ENCODE measurements at regions not wholly inside any gene's neighbourhood (a gene's known extent, or its start where the extent isn't known, plus 50 kb on each side); places are given as distances from the start of the nearest gene placed in this dataset.

- Histone ChIP-seq H3K36me3 (ENCODE audit: control insufficient read depth in 4 of 4, insufficient read depth in 4 of 4, low read length in 3 of 4) (no peaks in the 10 kb centered on the region), H3K4me3 (ENCODE audit: control insufficient read depth in 1 of 7, extremely low read depth in 1 of 7, insufficient read depth in 4 of 7, low read depth in 2 of 7, low read length in 6 of 7) (no peak overlapping the region), H3K9me3 (ENCODE audit: control extremely low read depth in 1 of 5, control insufficient read depth in 4 of 5, insufficient read depth in 2 of 5, low read depth in 1 of 5, low read length in 4 of 5) (peaks cover 0 to 2% (median 0%) of the 10 kb centered on the region in 5 experiments), H3K27ac (ENCODE audit: insufficient read depth in 1 of 2, low read depth in 1 of 2, low read length in 2 of 2, poor library complexity in 1 of 2, severe bottlenecking in 2 of 2) (no peak overlapping the region), H3K27me3 (replicated peaks in 2 of 5; ENCODE audit: control insufficient read depth in 4 of 5, insufficient read depth in 5 of 5, low read length in 4 of 5) (no peaks in the 10 kb centered on the region), H3K4me1 (ENCODE audit: control extremely low read depth in 1 of 4, control insufficient read depth in 4 of 4, insufficient read depth in 4 of 4, low read length in 3 of 4) (no peaks in the 10 kb centered on the region)
- ChIA-PET POLR2A (no interaction called here), CTCF (no interaction called here)
- DNase-seq: no peak
- 100% methylated on average over 3 of the region's 3 CpGs for WGBS (ENCODE audit: insufficient coverage)
Observed at GRCh38 chr4:13240066-13240465, 244.1 kb downstream of the RAB28 start.

GRCh38 chr4:13238936-13239335, 245.2 kb downstream of the RAB28 start:
- Histone ChIP-seq H3K27ac (ENCODE audit: insufficient read depth in 1 of 2, low read depth in 1 of 2, low read length in 2 of 2, poor library complexity in 1 of 2, severe bottlenecking in 2 of 2) (no peak overlapping the region), H3K4me1 (ENCODE audit: control extremely low read depth in 1 of 4, control insufficient read depth in 4 of 4, insufficient read depth in 4 of 4, low read length in 3 of 4) (no peaks in the 10 kb centered on the region), H3K4me3 (ENCODE audit: control insufficient read depth in 1 of 7, extremely low read depth in 1 of 7, insufficient read depth in 4 of 7, low read depth in 2 of 7, low read length in 6 of 7) (no peak overlapping the region), H3K36me3 (ENCODE audit: control insufficient read depth in 4 of 4, insufficient read depth in 4 of 4, low read length in 3 of 4) (no peaks in the 10 kb centered on the region), H3K27me3 (replicated peaks in 2 of 5; ENCODE audit: control insufficient read depth in 4 of 5, insufficient read depth in 5 of 5, low read length in 4 of 5) (no peaks in the 10 kb centered on the region), H3K9me3 (ENCODE audit: control extremely low read depth in 1 of 5, control insufficient read depth in 4 of 5, insufficient read depth in 2 of 5, low read depth in 1 of 5, low read length in 4 of 5) (peaks cover 0 to 5% (median 0%) of the 10 kb centered on the region in 5 experiments)
- 53% methylated on average over 2 of the region's 2 CpGs for WGBS (ENCODE audit: insufficient coverage)
- no peak for DNase-seq
- POLR2A ChIA-PET: no interaction called here
- CTCF ChIA-PET: no interaction called here

- Histone ChIP-seq H3K4me3 (ENCODE audit: control insufficient read depth in 1 of 7, extremely low read depth in 1 of 7, insufficient read depth in 4 of 7, low read depth in 2 of 7, low read length in 6 of 7) (no peak overlapping the region), H3K4me1 (ENCODE audit: control extremely low read depth in 1 of 4, control insufficient read depth in 4 of 4, insufficient read depth in 4 of 4, low read length in 3 of 4) (no peaks in the 10 kb centered on the region), H3K27ac (ENCODE audit: insufficient read depth in 1 of 2, low read depth in 1 of 2, low read length in 2 of 2, poor library complexity in 1 of 2, severe bottlenecking in 2 of 2) (no peak overlapping the region), H3K9me3 (ENCODE audit: control extremely low read depth in 1 of 5, control insufficient read depth in 4 of 5, insufficient read depth in 2 of 5, low read depth in 1 of 5, low read length in 4 of 5) (peaks cover 0 to 5% (median 0%) of the 10 kb centered on the region in 5 experiments), H3K36me3 (ENCODE audit: control insufficient read depth in 4 of 4, insufficient read depth in 4 of 4, low read length in 3 of 4) (no peaks in the 10 kb centered on the region), H3K27me3 (replicated peaks in 2 of 5; ENCODE audit: control insufficient read depth in 4 of 5, insufficient read depth in 5 of 5, low read length in 4 of 5) (no peaks in the 10 kb centered on the region)
- ChIA-PET CTCF (no interaction called here), POLR2A (no interaction called here)
- no peak for DNase-seq
- WGBS (ENCODE audit: insufficient coverage): 100% methylated on average over 1 of the region's 4 CpGs
Observed at GRCh38 chr4:13236485-13236884, 247.7 kb downstream of the RAB28 start.

DNA sequence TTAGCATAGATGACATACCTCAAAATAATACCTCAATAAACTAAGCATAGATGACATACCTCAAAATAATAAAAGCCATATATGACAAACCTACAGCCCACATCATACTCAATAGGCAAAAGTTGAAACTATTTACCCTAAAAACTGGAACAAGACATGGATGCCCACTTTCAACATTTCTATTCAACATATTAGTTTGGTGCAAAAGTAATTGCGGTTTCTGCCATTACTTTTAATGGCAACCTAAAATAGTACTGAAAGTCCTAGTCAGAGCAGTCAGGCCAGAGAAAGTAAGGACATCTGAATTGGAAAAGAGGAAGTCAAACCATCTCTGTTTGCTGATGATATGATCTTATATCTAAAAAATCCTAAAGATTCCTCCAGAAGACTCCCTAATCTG, 250.4 kb downstream of the RAB28 start:
- no peak overlapping the region for H3K27ac ChIP-seq (ENCODE audit: insufficient read depth in 1 of 2, low read depth in 1 of 2, low read length in 2 of 2, poor library complexity in 1 of 2, severe bottlenecking in 2 of 2)
- CTCF ChIA-PET: no interaction called here
- DNase-seq: no peak
- no peaks in the 10 kb centered on the region for H3K36me3 ChIP-seq (ENCODE audit: control insufficient read depth in 4 of 4, insufficient read depth in 4 of 4, low read length in 3 of 4)
- no peaks in the 10 kb centered on the region for H3K4me1 ChIP-seq (ENCODE audit: control extremely low read depth in 1 of 4, control insufficient read depth in 4 of 4, insufficient read depth in 4 of 4, low read length in 3 of 4)
- H3K9me3 ChIP-seq (ENCODE audit: control extremely low read depth in 1 of 5, control insufficient read depth in 4 of 5, insufficient read depth in 2 of 5, low read depth in 1 of 5, low read length in 4 of 5): peaks cover 0 to 5% (median 0%) of the 10 kb centered on the region in 5 experiments
- no peaks in the 10 kb centered on the region for H3K27me3 ChIP-seq (replicated peaks in 2 of 5; ENCODE audit: control insufficient read depth in 4 of 5, insufficient read depth in 5 of 5, low read length in 4 of 5)
- POLR2A ChIA-PET: no interaction called here
- no peak overlapping the region for H3K4me3 ChIP-seq (ENCODE audit: control insufficient read depth in 1 of 7, extremely low read depth in 1 of 7, insufficient read depth in 4 of 7, low read depth in 2 of 7, low read length in 6 of 7)
- WGBS (ENCODE audit: insufficient coverage): no CpG with 5 or more reads among the region's 1 CpG

- Histone ChIP-seq H3K9me3 (ENCODE audit: control extremely low read depth in 1 of 5, control insufficient read depth in 4 of 5, insufficient read depth in 2 of 5, low read depth in 1 of 5, low read length in 4 of 5) (no peaks in the 10 kb centered on the region), H3K27me3 (replicated peaks in 2 of 5; ENCODE audit: control insufficient read depth in 4 of 5, insufficient read depth in 5 of 5, low read length in 4 of 5) (no peaks in the 10 kb centered on the region), H3K27ac (ENCODE audit: insufficient read depth in 1 of 2, low read depth in 1 of 2, low read length in 2 of 2, poor library complexity in 1 of 2, severe bottlenecking in 2 of 2) (no peak overlapping the region), H3K36me3 (ENCODE audit: control insufficient read depth in 4 of 4, insufficient read depth in 4 of 4, low read length in 3 of 4) (no peaks in the 10 kb centered on the region), H3K4me3 (ENCODE audit: control insufficient read depth in 1 of 7, extremely low read depth in 1 of 7, insufficient read depth in 4 of 7, low read depth in 2 of 7, low read length in 6 of 7) (no peak overlapping the region), H3K4me1 (ENCODE audit: control extremely low read depth in 1 of 4, control insufficient read depth in 4 of 4, insufficient read depth in 4 of 4, low read length in 3 of 4) (no peaks in the 10 kb centered on the region)
- ChIA-PET CTCF (no interaction called here), POLR2A (no interaction called here)
- DNase-seq: no peak
- no CpG with 5 or more reads among the region's 4 CpGs for WGBS (ENCODE audit: insufficient coverage)
Observed at GRCh38 chr4:13219971-13220370, 264.2 kb downstream of the RAB28 start.

- WGBS (ENCODE audit: insufficient coverage): 92% methylated on average over 3 of the region's 4 CpGs
Observed at GRCh38 chr4:13218326-13218958, 265.7 kb downstream of the RAB28 start.

DNA sequence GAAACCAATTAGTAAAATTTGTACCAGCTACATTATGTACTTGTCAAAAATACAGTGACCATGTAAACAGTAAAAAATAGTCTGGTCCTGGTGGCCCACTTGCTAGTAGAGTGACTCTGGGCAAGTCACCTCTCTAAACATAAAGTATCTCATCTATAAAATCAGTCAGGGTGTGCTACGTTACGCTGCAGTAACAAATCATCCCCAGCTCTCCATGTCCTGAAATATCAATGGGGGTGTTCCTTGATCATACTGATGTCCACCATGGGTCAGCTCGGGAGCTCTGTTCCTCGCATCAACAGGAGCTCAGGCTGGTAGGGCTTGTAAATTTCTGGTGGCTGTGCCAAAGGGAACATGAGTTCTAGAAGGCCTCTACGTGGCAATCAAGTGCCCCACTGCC, 268.6 kb downstream of the RAB28 start:
- ChIA-PET POLR2A (no interaction called here), CTCF (no interaction called here)

More at GRCh38 chr4:13218326-13218958, 265.7 kb downstream of the RAB28 start:
- H3K27me3 ChIP-seq (replicated peaks in 2 of 5; ENCODE audit: control insufficient read depth in 4 of 5, insufficient read depth in 5 of 5, low read length in 4 of 5): no peaks in the 10 kb centered on the region
- no peak overlapping the region for H3K4me3 ChIP-seq (ENCODE audit: control insufficient read depth in 1 of 7, extremely low read depth in 1 of 7, insufficient read depth in 4 of 7, low read depth in 2 of 7, low read length in 6 of 7)
- CTCF ChIA-PET: interaction anchor here (1.4 kb wide), 1 partner anchor 16 kb away, joined by 3 read pairs; no protein-coding TSS in a partner anchor
- POLR2A ChIA-PET: no interaction called here
- no peaks in the 10 kb centered on the region for H3K4me1 ChIP-seq (ENCODE audit: control extremely low read depth in 1 of 4, control insufficient read depth in 4 of 4, insufficient read depth in 4 of 4, low read length in 3 of 4)
- no peaks in the 10 kb centered on the region for H3K9me3 ChIP-seq (ENCODE audit: control extremely low read depth in 1 of 5, control insufficient read depth in 4 of 5, insufficient read depth in 2 of 5, low read depth in 1 of 5, low read length in 4 of 5)
- H3K27ac ChIP-seq (ENCODE audit: insufficient read depth in 1 of 2, low read depth in 1 of 2, low read length in 2 of 2, poor library complexity in 1 of 2, severe bottlenecking in 2 of 2): no peak overlapping the region
- no peak for DNase-seq
- H3K36me3 ChIP-seq (ENCODE audit: control insufficient read depth in 4 of 4, insufficient read depth in 4 of 4, low read length in 3 of 4): no peaks in the 10 kb centered on the region

More for the DNA sequence above, 268.6 kb downstream of the RAB28 start:
- Histone ChIP-seq H3K4me3 (ENCODE audit: control insufficient read depth in 1 of 7, extremely low read depth in 1 of 7, insufficient read depth in 4 of 7, low read depth in 2 of 7, low read length in 6 of 7) (no peak overlapping the region), H3K27me3 (replicated peaks in 2 of 5; ENCODE audit: control insufficient read depth in 4 of 5, insufficient read depth in 5 of 5, low read length in 4 of 5) (no peaks in the 10 kb centered on the region), H3K9me3 (ENCODE audit: control extremely low read depth in 1 of 5, control insufficient read depth in 4 of 5, insufficient read depth in 2 of 5, low read depth in 1 of 5, low read length in 4 of 5) (no peaks in the 10 kb centered on the region), H3K36me3 (ENCODE audit: control insufficient read depth in 4 of 4, insufficient read depth in 4 of 4, low read length in 3 of 4) (no peaks in the 10 kb centered on the region), H3K4me1 (ENCODE audit: control extremely low read depth in 1 of 4, control insufficient read depth in 4 of 4, insufficient read depth in 4 of 4, low read length in 3 of 4) (no peaks in the 10 kb centered on the region), H3K27ac (ENCODE audit: insufficient read depth in 1 of 2, low read depth in 1 of 2, low read length in 2 of 2, poor library complexity in 1 of 2, severe bottlenecking in 2 of 2) (no peak overlapping the region)
- DNase-seq: no peak
- 98% methylated on average over 4 of the region's 5 CpGs for WGBS (ENCODE audit: insufficient coverage)
